ENCODE measurements at regions not wholly inside any gene's neighbourhood (a gene's known extent, or its start where the extent isn't known, plus 50 kb on each side); places are given as distances from the start of the nearest gene placed in this dataset.

DNA sequence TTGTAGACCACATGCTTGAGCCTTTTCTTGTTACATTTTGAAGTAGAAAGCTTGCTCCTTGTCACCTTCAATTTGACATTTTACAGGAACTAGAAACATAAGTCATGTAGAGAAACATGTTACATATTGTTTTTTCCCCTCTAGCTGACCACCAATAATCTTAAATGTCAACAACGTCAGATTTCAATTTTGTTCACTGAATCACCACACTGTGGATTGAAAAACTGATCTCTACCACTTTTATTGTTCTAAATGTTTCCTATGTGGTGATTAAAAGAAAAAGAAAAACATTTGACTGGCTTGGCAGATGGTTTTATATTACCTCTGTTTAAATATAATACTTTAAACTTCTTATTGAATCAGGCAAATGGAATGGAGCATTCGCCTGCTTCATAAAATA, 87.7 kb downstream of the DSEL start:
- DNase-seq (ENCODE audit: low read depth in 1 of 2, low spot score in 2 of 2), result no peak
- Histone ChIP-seq H3K36me3 (ENCODE audit: control insufficient read depth in 2 of 4, insufficient read depth in 4 of 4, low read length in 3 of 4) (no peaks in the 10 kb centered on the region), H2BK15ac (ENCODE audit: low read length) (no peak overlapping the region), H3K79me1 (ENCODE audit: low read depth, low read length) (no peaks in the 10 kb centered on the region), H4K20me1 (replicated peaks in 1 of 2; ENCODE audit: control insufficient read depth in 1 of 2, insufficient read depth in 2 of 2, low read length in 2 of 2) (no peaks in the 10 kb centered on the region), H3K9me3 (ENCODE audit: insufficient read depth in 2 of 2, low read depth in 1 of 2, low read length in 1 of 2) (no peaks in the 10 kb centered on the region), H2BK5ac (ENCODE audit: low read depth, low read length) (no peak overlapping the region), H3K18ac (ENCODE audit: extremely low read depth, low read length) (no peak overlapping the region), H3K14ac (ENCODE audit: insufficient read length) (no peak overlapping the region), H3K27ac (ENCODE audit: low read depth, low read length) (no peak overlapping the region), H2BK120ac (replicated peaks; ENCODE audit: low read depth, low read length) (no peak overlapping the region), H3K4me3 (ENCODE audit: extremely low read depth in 1 of 4, insufficient read depth in 2 of 4, low read depth in 3 of 4, low read length in 4 of 4) (no peak overlapping the region), H3K56ac (replicated peaks; ENCODE audit: insufficient read length, low read depth, low read length) (no peak overlapping the region), H3K23me2 (ENCODE audit: low read depth, low read length) (no peaks in the 10 kb centered on the region), H2BK12ac (ENCODE audit: low read depth, low read length) (no peak overlapping the region), H4K5ac (ENCODE audit: insufficient read length, low read depth, low read length) (no peak overlapping the region), H3K79me2 (ENCODE audit: control insufficient read depth in 1 of 2, insufficient read depth in 2 of 2, low read length in 2 of 2) (no peaks in the 10 kb centered on the region), H4K91ac (replicated peaks; ENCODE audit: insufficient read length, low read length) (no peak overlapping the region), H2AK5ac (ENCODE audit: low read depth, low read length) (no peak overlapping the region), H3K4me1 (replicated peaks in 1 of 4; ENCODE audit: control insufficient read depth in 3 of 4, insufficient read depth in 4 of 4, low read length in 3 of 4) (no peaks in the 10 kb centered on the region), H2AFZ (ENCODE audit: low read length) (no peak overlapping the region), H4K8ac (ENCODE audit: extremely low read depth, insufficient read depth, low read length) (no peak overlapping the region), H3K27me3 (replicated peaks in 1 of 4; ENCODE audit: control insufficient read depth in 3 of 4, extremely low read depth in 1 of 4, insufficient read depth in 3 of 4, low read length in 3 of 4) (no peaks in the 10 kb centered on the region), H3K23ac (ENCODE audit: insufficient read length) (no peak overlapping the region), H3K9ac (replicated peaks in 1 of 4; ENCODE audit: extremely low read depth in 1 of 4, low read depth in 3 of 4, low read length in 3 of 4) (no peak overlapping the region), H2BK20ac (ENCODE audit: low read length) (no peak overlapping the region), H3K4me2 (ENCODE audit: insufficient read depth in 1 of 2, low read depth in 2 of 2, low read length in 2 of 2) (no peak overlapping the region), H3K4ac (replicated peaks; ENCODE audit: insufficient read length, low read depth, low read length) (no peak overlapping the region)
- ChIA-PET POLR2A (ENCODE audit: partially characterized antibody) (interaction anchor here (1.0 kb wide), 1 partner anchor 13 kb away, joined by 3 read pairs; no protein-coding TSS in a partner anchor), CTCF (ENCODE audit: partially characterized antibody) (no interaction called here)
- no peak for FAIRE-seq
- WGBS, 2 experiments (ENCODE audit: extremely low coverage in 1 of 2, insufficient coverage in 1 of 2, insufficient read length in 1 of 2, insufficient replicate concordance in 2 of 2, low coverage in 1 of 2, low lambda C conversion rate in 2 of 2, missing lambda C conversion rate in 1 of 2), result 92% methylated on average over 2 of the region's 2 CpGs; no CpG with 5 or more reads in 1 of the 2 experiments
- TF ChIP-seq GABPA (IDR thresholded peaks at IDR 0.05; ENCODE audit: borderline replicate concordance, insufficient read depth, low read length) (no peak), KDM5A (IDR thresholded peaks at IDR 0.05; ENCODE audit: low read length) (no peak), HDAC2 (IDR thresholded peaks at IDR 0.05; ENCODE audit: borderline replicate concordance in 1 of 2, low read depth in 2 of 2, low read length in 2 of 2) (no peak), KDM4A (IDR thresholded peaks at IDR 0.05; ENCODE audit: low read depth, low read length, severe bottlenecking) (no peak), SP1 (IDR thresholded peaks at IDR 0.05; ENCODE audit: low read depth, low read length) (no peak)
- TF ChIP-seq, protein P1, sequence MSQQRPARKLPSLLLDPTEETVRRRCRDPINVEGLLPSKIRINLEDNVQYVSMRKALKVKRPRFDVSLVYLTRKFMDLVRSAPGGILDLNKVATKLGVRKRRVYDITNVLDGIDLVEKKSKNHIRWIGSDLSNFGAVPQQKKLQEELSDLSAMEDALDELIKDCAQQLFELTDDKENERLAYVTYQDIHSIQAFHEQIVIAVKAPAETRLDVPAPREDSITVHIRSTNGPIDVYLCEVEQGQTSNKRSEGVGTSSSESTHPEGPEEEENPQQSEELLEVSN (IDR thresholded peaks at IDR 0.05), result no peak
- TF ChIP-seq, protein P2, sequence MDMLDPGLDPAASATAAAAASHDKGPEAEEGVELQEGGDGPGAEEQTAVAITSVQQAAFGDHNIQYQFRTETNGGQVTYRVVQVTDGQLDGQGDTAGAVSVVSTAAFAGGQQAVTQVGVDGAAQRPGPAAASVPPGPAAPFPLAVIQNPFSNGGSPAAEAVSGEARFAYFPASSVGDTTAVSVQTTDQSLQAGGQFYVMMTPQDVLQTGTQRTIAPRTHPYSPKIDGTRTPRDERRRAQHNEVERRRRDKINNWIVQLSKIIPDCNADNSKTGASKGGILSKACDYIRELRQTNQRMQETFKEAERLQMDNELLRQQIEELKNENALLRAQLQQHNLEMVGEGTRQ (IDR thresholded peaks at IDR 0.05; ENCODE audit: low read length), result no peak

Data from H1 (cell line).